ENCODE measurements at regions not wholly inside any gene's neighbourhood (a gene's known extent, or its start where the extent isn't known, plus 50 kb on each side); places are given as distances from the start of the nearest gene placed in this dataset.
"Not testable (repeated sequence)": the region's sequence is repeated elsewhere in the genome, so short reads cannot be mapped to it uniquely, and the experiment has no call there.

DNA sequence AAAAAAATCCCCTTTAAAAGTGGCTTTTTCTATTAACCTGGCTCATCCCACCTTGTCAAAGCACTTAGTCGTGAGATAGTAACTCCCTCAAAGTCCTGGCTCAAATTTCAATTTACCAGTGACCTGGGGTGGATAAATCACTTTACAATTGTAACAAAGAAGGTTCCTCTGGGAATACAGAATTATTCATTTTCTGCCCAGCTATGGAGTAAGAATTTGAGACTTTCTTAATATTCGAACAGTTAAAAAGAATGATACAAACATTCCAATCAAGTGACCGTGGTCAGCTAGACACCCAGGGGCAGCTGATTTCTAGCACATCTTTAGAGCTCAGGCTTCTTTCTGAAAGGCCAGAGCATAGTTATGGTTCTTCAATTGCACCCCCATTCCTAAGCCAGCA, 291.0 kb upstream of the TGFBR2 start:
- peaks cover 12% of the 10 kb centered on the region for H3K4me1 Mint-ChIP-seq
- H3K9me3 Mint-ChIP-seq: peaks cover 7% of the 10 kb centered on the region
- H3K27me3 Mint-ChIP-seq (ENCODE audit: low read depth): no peaks in the 10 kb centered on the region
- TF ChIP-seq, protein P1, sequence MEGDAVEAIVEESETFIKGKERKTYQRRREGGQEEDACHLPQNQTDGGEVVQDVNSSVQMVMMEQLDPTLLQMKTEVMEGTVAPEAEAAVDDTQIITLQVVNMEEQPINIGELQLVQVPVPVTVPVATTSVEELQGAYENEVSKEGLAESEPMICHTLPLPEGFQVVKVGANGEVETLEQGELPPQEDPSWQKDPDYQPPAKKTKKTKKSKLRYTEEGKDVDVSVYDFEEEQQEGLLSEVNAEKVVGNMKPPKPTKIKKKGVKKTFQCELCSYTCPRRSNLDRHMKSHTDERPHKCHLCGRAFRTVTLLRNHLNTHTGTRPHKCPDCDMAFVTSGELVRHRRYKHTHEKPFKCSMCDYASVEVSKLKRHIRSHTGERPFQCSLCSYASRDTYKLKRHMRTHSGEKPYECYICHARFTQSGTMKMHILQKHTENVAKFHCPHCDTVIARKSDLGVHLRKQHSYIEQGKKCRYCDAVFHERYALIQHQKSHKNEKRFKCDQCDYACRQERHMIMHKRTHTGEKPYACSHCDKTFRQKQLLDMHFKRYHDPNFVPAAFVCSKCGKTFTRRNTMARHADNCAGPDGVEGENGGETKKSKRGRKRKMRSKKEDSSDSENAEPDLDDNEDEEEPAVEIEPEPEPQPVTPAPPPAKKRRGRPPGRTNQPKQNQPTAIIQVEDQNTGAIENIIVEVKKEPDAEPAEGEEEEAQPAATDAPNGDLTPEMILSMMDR (IDR thresholded peaks at IDR 0.05; ENCODE audit: unreplicated experiment): no peak
- no peak overlapping the region for H3K4me3 Mint-ChIP-seq
- no peak for DNase-seq (ENCODE audit: low spot score in 2 of 2, unreplicated experiment in 2 of 2)
- no peak overlapping the region for H3K27ac Mint-ChIP-seq
- no peaks in the 10 kb centered on the region for H3K36me3 Mint-ChIP-seq

DNA sequence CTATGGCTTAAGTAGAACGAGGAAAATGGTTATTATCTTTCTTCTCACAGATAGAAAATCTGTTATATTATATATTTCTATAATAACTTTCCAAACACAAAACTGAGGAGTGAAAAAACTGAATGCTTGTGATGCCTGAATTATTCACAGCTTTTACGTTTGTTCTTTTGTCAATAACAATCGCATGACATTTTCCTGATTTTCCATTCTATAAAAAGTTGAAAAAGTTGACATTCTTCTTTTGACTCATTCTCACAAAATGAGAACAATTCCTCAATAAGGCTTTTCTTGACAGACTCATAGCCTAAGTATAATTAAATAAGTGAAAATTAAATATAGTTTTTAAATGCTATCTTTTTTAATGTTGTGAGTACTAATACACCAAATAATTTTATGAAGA, 288.8 kb upstream of the TGFBR2 start:
- Mint-ChIP-seq H3K4me3 (no peak overlapping the region), H3K4me1 (peaks cover 12% of the 10 kb centered on the region), H3K27ac (no peak overlapping the region), H3K27me3 (ENCODE audit: low read depth) (no peaks in the 10 kb centered on the region), H3K36me3 (peaks cover 5% of the 10 kb centered on the region), H3K9me3 (peaks cover 22% of the 10 kb centered on the region)
- no peak for DNase-seq (ENCODE audit: low spot score in 2 of 2, unreplicated experiment in 2 of 2)
- TF ChIP-seq, protein P1 (IDR thresholded peaks at IDR 0.05; ENCODE audit: unreplicated experiment): no peak

DNA sequence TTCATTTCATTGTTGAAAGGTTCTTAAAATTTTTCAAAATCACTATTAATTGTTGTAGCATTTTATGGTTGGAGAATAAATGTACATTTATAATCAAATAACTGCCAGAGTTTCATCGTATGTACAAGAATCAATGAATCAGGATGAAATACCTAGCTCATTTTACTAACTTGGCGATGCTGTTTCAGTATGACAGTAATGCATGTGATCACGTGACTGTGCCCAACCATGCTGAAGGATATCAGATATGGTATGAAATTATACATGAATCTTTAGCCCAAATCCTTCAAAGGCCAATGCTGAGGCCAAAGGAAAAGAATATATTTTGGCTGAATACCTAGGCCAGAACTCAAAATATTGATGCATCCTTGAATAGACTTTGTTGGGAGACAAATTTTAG, 288.3 kb upstream of the TGFBR2 start:
- peaks cover 25% of the 10 kb centered on the region for H3K9me3 Mint-ChIP-seq
- no peak overlapping the region for H3K4me3 Mint-ChIP-seq
- peaks cover 12% of the 10 kb centered on the region for H3K4me1 Mint-ChIP-seq
- H3K27ac Mint-ChIP-seq: no peak overlapping the region
- DNase-seq (ENCODE audit: low spot score in 2 of 2, unreplicated experiment in 2 of 2): no peak
- TF ChIP-seq, protein P1 (IDR thresholded peaks at IDR 0.05; ENCODE audit: unreplicated experiment): no peak
- H3K27me3 Mint-ChIP-seq (ENCODE audit: low read depth): no peaks in the 10 kb centered on the region
- H3K36me3 Mint-ChIP-seq: peaks cover 5% of the 10 kb centered on the region

- TF ChIP-seq, protein P1 (IDR thresholded peaks at IDR 0.05; ENCODE audit: unreplicated experiment): no peak
- H3K27ac Mint-ChIP-seq: no peak overlapping the region
- peaks cover 27% of the 10 kb centered on the region for H3K9me3 Mint-ChIP-seq
- no peak overlapping the region for H3K4me3 Mint-ChIP-seq
- no peaks in the 10 kb centered on the region for H3K27me3 Mint-ChIP-seq (ENCODE audit: low read depth)
- peaks cover 5% of the 10 kb centered on the region for H3K36me3 Mint-ChIP-seq
- peaks cover 14% of the 10 kb centered on the region for H3K4me1 Mint-ChIP-seq
- no peak for DNase-seq (ENCODE audit: low spot score in 2 of 2, unreplicated experiment in 2 of 2)
These were observed 286.7 kb upstream of the TGFBR2 start for GRCh38 chr3:30319713-30320112.

DNA sequence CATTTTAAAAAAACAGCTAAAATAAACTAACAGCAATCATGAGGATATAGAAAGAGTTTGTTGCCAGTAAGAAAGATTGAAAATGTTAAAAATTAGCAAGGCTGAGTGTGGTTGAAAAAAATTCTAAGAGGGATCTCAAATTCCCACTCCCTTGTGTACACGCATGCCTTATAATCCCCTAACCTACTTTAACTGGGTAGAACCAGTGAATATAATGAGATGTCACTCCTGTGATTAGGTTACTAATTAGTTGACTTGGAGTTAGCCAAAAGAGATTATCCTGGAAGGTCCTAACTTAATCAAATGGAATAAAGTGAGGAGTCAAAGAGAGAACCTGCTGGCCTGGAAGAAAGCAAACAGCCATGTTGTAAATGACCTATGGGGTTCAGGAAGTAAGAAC, 286.0 kb upstream of the TGFBR2 start:
- peaks cover 5% of the 10 kb centered on the region for H3K36me3 Mint-ChIP-seq
- no peak overlapping the region for H3K27ac Mint-ChIP-seq
- TF ChIP-seq, protein P1 (IDR thresholded peaks at IDR 0.05; ENCODE audit: unreplicated experiment): no peak
- no peak for DNase-seq (ENCODE audit: low spot score in 2 of 2, unreplicated experiment in 2 of 2)
- H3K27me3 Mint-ChIP-seq (ENCODE audit: low read depth): no peaks in the 10 kb centered on the region
- peaks cover 7% of the 10 kb centered on the region for H3K4me1 Mint-ChIP-seq
- peaks cover 27% of the 10 kb centered on the region for H3K9me3 Mint-ChIP-seq
- no peak overlapping the region for H3K4me3 Mint-ChIP-seq

GRCh38 chr3:30321065-30321464, 285.3 kb upstream of the TGFBR2 start:
- H3K36me3 Mint-ChIP-seq: peaks cover 5% of the 10 kb centered on the region
- TF ChIP-seq, protein P1 (IDR thresholded peaks at IDR 0.05; ENCODE audit: unreplicated experiment): no peak
- H3K27me3 Mint-ChIP-seq (ENCODE audit: low read depth): no peaks in the 10 kb centered on the region
- H3K9me3 Mint-ChIP-seq: peaks cover 27% of the 10 kb centered on the region
- H3K27ac Mint-ChIP-seq: no peak overlapping the region
- H3K4me1 Mint-ChIP-seq: peaks cover 9% of the 10 kb centered on the region
- no peak for DNase-seq (ENCODE audit: low spot score in 2 of 2, unreplicated experiment in 2 of 2)
- no peak overlapping the region for H3K4me3 Mint-ChIP-seq

DNA sequence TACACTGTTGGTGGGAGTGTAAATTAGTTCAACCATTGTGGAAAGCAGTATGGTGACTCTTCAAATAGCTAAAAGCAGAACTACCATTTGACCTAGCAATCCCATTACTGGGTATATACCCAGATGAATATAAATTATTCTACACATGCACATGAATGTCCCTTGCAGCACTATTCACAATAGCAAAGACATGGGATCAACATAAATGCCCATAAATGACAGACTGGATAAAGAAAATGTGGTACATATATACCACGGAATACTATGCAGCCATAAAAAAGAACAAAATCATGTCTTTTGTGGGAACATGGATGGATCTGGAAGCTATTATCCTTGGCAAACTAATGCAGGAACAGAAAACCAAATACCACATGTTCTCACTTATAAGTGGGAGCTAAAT, 282.8 kb upstream of the TGFBR2 start:
- peaks cover 23% of the 10 kb centered on the region for H3K9me3 Mint-ChIP-seq
- H3K4me1 Mint-ChIP-seq; H3K27me3 Mint-ChIP-seq (ENCODE audit: low read depth); DNase-seq (ENCODE audit: low spot score in 2 of 2, unreplicated experiment in 2 of 2); H3K27ac Mint-ChIP-seq; H3K4me3 Mint-ChIP-seq; H3K36me3 Mint-ChIP-seq: not testable (repeated sequence)
